Progenitor cell of endocrine pancreas (in vitro differentiated cells): ENCODE measurements at regions not wholly inside any gene's neighbourhood (a gene's known extent, or its start where the extent isn't known, plus 50 kb on each side); places are given as distances from the start of the nearest gene placed in this dataset.

Experiments used
- DNase-seq: peaks from one replicate; pipeline ENCODE4 v3.0.0; 2021; ENCODE audit warnings: low spot score; ENCODE audit not compliant: unreplicated experiment
- H3K27ac Mint-ChIP-seq: 2 replicates; pipeline ENCODE4 v1.8.0; 2021; ENCODE audit warnings: mild to moderate bottlenecking, moderate library complexity, mixed read lengths
- H3K27me3 Mint-ChIP-seq: 2 replicates; pipeline ENCODE4 v1.8.0; 2021; ENCODE audit warnings: mixed read lengths
- H3K36me3 Mint-ChIP-seq: 2 replicates; pipeline ENCODE4 v1.8.0; 2022; ENCODE audit warnings: mixed read lengths; ENCODE audit not compliant: insufficient read depth
- H3K4me1 Mint-ChIP-seq: 2 replicates; pipeline ENCODE4 v1.8.0; 2021; ENCODE audit warnings: low read depth, mixed read lengths
- H3K4me3 Mint-ChIP-seq: 2 replicates; pipeline ENCODE4 v1.8.0; 2021; ENCODE audit warnings: low read depth, mild to moderate bottlenecking, moderate library complexity, mixed read lengths
- H3K9me3 Mint-ChIP-seq: 2 replicates; pipeline ENCODE4 v1.8.0; 2021; ENCODE audit warnings: low read depth, mixed read lengths
- TF ChIP-seq, protein P1 (sequence below): fragments of 200-600 bp; sonication (generic); IDR thresholded peaks from one replicate; pipeline ENCODE4 v1.5.0; 2021; ENCODE audit warnings: antibody characterized with exemption, mild to moderate bottlenecking; ENCODE audit not compliant: unreplicated experiment

DNA sequence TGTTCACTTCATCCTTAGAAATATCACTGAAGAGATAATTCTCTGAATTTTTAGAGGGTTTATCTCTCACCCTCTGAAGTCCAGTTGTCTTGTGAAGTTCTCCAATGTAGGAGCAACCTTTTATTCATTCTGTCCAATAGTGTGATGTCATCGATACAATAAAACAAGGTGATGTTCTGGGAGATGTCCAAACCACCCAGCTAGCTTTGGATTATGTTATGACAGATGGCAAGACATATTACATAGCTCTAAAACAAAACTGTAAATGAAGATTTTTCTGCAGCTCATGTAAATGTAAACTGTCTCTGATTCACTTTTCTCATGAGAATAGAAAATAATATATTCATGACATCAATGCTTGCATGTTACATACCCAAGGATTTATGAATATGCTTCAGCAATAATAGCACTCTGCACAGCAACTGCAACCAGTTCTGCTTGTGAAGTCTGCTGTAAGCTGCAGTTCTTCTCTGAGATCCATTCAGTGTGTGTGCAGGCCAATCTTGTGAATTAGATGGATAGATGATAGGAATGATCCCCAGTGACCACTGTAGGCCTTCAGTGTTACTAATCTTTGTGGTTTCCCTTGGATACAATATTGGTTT is 172.6 kb upstream of the CDH12 start:
- Mint-ChIP-seq H3K36me3 (no peaks in the 10 kb centered on the region), H3K4me1 (no peaks in the 10 kb centered on the region), H3K9me3 (no peaks in the 10 kb centered on the region), H3K4me3 (no peak overlapping the region), H3K27me3 (no peaks in the 10 kb centered on the region), H3K27ac (no peak overlapping the region)
- TF ChIP-seq, protein P1, sequence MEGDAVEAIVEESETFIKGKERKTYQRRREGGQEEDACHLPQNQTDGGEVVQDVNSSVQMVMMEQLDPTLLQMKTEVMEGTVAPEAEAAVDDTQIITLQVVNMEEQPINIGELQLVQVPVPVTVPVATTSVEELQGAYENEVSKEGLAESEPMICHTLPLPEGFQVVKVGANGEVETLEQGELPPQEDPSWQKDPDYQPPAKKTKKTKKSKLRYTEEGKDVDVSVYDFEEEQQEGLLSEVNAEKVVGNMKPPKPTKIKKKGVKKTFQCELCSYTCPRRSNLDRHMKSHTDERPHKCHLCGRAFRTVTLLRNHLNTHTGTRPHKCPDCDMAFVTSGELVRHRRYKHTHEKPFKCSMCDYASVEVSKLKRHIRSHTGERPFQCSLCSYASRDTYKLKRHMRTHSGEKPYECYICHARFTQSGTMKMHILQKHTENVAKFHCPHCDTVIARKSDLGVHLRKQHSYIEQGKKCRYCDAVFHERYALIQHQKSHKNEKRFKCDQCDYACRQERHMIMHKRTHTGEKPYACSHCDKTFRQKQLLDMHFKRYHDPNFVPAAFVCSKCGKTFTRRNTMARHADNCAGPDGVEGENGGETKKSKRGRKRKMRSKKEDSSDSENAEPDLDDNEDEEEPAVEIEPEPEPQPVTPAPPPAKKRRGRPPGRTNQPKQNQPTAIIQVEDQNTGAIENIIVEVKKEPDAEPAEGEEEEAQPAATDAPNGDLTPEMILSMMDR = no peak
- DNase-seq = no peak

DNA sequence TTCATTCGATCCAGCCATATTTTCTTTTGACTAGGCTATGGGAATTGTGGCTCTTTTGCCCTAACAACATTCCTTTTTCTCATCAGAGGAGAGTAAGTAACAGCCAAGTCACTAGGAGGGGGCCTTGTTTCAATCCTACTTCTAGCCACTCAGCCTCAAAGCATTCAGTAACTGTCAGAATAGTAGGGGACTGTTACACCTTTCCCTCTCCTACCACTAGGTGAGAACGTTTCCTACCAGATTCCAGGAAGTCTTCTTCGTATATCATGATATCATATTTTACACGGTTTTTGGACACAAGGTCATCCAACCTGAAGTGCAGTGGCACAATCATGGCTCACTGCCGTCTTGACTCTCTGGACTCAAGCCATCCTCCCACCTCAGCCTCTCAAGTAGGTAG is 171.3 kb upstream of the CDH12 start:
- no peak overlapping the region for H3K27ac Mint-ChIP-seq
- no peak overlapping the region for H3K4me3 Mint-ChIP-seq
- H3K9me3 Mint-ChIP-seq = no peaks in the 10 kb centered on the region
- no peaks in the 10 kb centered on the region for H3K27me3 Mint-ChIP-seq
- TF ChIP-seq, protein P1 = no peak
- H3K36me3 Mint-ChIP-seq = no peaks in the 10 kb centered on the region
- DNase-seq = no peak
- no peaks in the 10 kb centered on the region for H3K4me1 Mint-ChIP-seq

DNA sequence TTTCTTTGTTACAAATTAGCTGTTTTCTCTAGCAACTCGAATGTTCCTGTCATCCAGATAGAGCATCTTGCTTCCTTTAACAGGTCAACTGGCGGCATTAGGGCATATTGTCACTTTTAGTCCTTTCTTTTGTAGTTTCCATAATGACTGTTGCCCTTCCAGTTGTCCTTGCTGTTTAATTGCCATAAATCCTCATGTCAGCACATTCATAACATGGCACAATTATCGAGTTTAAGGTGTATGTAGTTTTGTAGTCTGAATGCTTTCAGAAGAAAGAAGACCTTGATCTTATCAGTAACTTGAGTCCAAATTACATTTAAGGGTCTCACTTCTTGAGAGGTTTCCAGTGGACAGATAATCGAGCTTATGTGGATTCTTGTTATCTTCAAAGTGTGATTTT is 161.7 kb upstream of the CDH12 start:
- TF ChIP-seq, protein P1 = no peak
- H3K9me3 Mint-ChIP-seq = no peaks in the 10 kb centered on the region
- H3K4me1 Mint-ChIP-seq = no peaks in the 10 kb centered on the region
- no peak overlapping the region for H3K27ac Mint-ChIP-seq
- DNase-seq = no peak
- no peaks in the 10 kb centered on the region for H3K27me3 Mint-ChIP-seq
- H3K36me3 Mint-ChIP-seq = no peaks in the 10 kb centered on the region
- no peak overlapping the region for H3K4me3 Mint-ChIP-seq

DNA sequence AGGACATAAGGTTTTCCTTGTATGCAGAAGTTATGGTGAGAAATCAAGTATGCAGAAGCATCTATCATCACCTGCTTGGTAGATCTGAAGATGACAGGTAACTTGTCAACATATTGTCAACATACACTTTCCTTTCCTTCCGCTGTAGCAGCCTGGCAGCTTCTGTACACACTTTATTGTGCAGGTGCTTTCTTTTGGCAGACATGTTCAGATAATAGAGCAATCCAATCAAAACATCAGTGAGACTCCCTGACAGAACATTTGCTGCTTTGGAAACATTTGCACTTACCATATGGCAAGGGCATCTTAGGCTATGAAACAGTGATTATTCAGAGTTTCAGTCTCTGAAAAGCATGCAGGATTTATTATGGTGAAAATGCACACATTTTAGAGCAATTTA is 161.1 kb upstream of the CDH12 start:
- Mint-ChIP-seq H3K4me3 (no peak overlapping the region), H3K27ac (no peak overlapping the region), H3K9me3 (no peaks in the 10 kb centered on the region), H3K4me1 (no peaks in the 10 kb centered on the region), H3K36me3 (no peaks in the 10 kb centered on the region), H3K27me3 (no peaks in the 10 kb centered on the region)
- TF ChIP-seq, protein P1 = no peak
- no peak for DNase-seq

DNA sequence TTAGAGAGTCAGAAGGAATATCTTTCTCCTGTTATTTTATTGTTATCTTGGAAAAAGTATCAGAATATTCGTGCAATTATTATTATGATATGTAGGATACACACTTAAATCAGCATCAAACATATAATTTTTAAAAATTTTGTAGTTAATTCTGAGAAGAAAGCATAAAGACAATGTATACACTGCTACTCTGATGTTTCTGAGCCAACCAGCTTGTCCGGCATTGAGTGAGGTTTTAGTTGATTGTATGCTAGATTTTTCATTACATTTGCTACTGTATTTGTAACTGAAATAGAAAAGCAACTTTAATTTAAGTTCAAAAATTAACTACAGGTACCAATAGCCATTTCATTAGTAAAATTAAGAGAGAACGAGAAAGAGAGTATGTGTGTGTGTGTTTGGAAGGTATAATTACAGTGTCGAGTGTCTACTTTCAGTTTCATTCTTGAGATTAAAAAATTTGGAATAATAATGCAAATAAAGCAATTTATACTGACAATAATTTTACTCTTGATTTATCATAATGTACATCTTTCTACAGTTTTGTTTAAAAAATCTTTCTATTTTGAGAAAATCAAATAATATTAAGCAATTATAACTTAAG is 160.4 kb upstream of the CDH12 start:
- H3K4me3 Mint-ChIP-seq = no peak overlapping the region

More for the DNA sequence above, 160.4 kb upstream of the CDH12 start:
- no peak for DNase-seq
- H3K9me3 Mint-ChIP-seq = no peaks in the 10 kb centered on the region
- H3K36me3 Mint-ChIP-seq = no peaks in the 10 kb centered on the region
- H3K27ac Mint-ChIP-seq = no peak overlapping the region
- TF ChIP-seq, protein P1 = no peak
- H3K27me3 Mint-ChIP-seq = no peaks in the 10 kb centered on the region
- no peaks in the 10 kb centered on the region for H3K4me1 Mint-ChIP-seq
